Neural cell (in vitro differentiated cells): ENCODE measurements at regions not wholly inside any gene's neighbourhood (a gene's known extent, or its start where the extent isn't known, plus 50 kb on each side); places are given as distances from the start of the nearest gene placed in this dataset.

ENCODE experiments used
- EP300 ChIP-seq: fragments of 450-650 bp; conservative IDR thresholded peaks from 2 replicates; pipeline ENCODE4 v1.6.1; 2014; ENCODE audit warnings: antibody characterized with exemption, mild to moderate bottlenecking, moderate library complexity; ENCODE audit not compliant: poor library complexity, severe bottlenecking
- MXI1 ChIP-seq: fragments of 450-650 bp; conservative IDR thresholded peaks from 2 replicates; pipeline ENCODE4 v1.6.1; 2014; ENCODE audit warnings: antibody characterized with exemption, mild to moderate bottlenecking; ENCODE audit not compliant: poor library complexity, severe bottlenecking
- RAD21 ChIP-seq: fragments of 450-650 bp; conservative IDR thresholded peaks from 2 replicates; pipeline ENCODE4 v1.6.1; 2014; ENCODE audit warnings: antibody characterized with exemption, mild to moderate bottlenecking, moderate library complexity
- SMC3 ChIP-seq: fragments of 450-650 bp; conservative IDR thresholded peaks from 2 replicates; pipeline ENCODE4 v1.6.1; 2014; ENCODE audit warnings: antibody characterized with exemption, mild to moderate bottlenecking, moderate library complexity; ENCODE audit not compliant: poor library complexity
- TAF1 ChIP-seq: IDR thresholded peaks from 2 replicates; pipeline ENCODE4 v1.6.1; 2012; ENCODE audit warnings: low read depth
- TF ChIP-seq, protein P1 (sequence below): fragments of 450-650 bp; IDR thresholded peaks from 2 replicates; pipeline ENCODE4 v1.5.1; 2014; ENCODE audit warnings: antibody characterized with exemption, mild to moderate bottlenecking, moderate library complexity; ENCODE audit not compliant: poor library complexity, severe bottlenecking

DNA sequence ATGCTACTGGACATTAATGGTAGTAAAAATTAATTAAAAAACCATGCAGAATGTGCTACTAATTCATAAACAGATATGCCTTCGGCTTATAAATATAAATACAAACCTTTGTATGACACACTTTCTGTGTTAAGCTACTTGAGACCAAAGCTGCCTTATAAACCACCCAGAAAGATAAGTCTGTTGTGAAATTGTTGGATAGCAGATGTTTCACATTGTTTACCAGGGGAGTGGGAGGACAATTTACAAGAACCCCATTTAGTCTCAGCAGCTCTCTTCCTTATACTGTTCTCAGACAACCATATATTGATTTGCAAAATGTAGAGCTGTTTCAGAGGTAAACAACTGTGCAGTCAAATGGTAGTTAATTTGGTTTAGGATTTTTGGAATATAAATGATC, 524.4 kb downstream of the PRR16 start:
- TF ChIP-seq MXI1: no peak
- TF ChIP-seq, protein P1, sequence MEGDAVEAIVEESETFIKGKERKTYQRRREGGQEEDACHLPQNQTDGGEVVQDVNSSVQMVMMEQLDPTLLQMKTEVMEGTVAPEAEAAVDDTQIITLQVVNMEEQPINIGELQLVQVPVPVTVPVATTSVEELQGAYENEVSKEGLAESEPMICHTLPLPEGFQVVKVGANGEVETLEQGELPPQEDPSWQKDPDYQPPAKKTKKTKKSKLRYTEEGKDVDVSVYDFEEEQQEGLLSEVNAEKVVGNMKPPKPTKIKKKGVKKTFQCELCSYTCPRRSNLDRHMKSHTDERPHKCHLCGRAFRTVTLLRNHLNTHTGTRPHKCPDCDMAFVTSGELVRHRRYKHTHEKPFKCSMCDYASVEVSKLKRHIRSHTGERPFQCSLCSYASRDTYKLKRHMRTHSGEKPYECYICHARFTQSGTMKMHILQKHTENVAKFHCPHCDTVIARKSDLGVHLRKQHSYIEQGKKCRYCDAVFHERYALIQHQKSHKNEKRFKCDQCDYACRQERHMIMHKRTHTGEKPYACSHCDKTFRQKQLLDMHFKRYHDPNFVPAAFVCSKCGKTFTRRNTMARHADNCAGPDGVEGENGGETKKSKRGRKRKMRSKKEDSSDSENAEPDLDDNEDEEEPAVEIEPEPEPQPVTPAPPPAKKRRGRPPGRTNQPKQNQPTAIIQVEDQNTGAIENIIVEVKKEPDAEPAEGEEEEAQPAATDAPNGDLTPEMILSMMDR: no peak
- TF ChIP-seq RAD21: no peak
- TF ChIP-seq TAF1: no peak
- TF ChIP-seq EP300: no peak
- no peak for TF ChIP-seq SMC3
